Left cardiac atrium (tissue), 4 donors: ENCODE measurements at regions not wholly inside any gene's neighbourhood (a gene's known extent, or its start where the extent isn't known, plus 50 kb on each side); places are given as distances from the start of the nearest gene placed in this dataset.
"Not testable (repeated sequence)": the region's sequence is repeated elsewhere in the genome, so short reads cannot be mapped to it uniquely, and the experiment has no call there.

ENCODE experiments used
- ATAC-seq, 2 donors: fragments of 200-7000 bp; cut with Tn5 transposase; one replicate each; pipeline ENCODE4 v1.9.1; 2020; ENCODE audit warnings: mild to moderate bottlenecking in 2 of 2, moderate library complexity in 2 of 2
- DNase-seq: peaks from one replicate; pipeline ENCODE4 v3.0.0-alpha.2; 2020
- intact Hi-C, 2 donors: fragments of 100-400 bp; cut with DNase I; formaldehyde crosslinking; loops; one replicate each; pipeline versions ENCODE4 v1.14.1 to v1.15.1; 2022 to 2023
- donor health status: DM: no; HTN: yes; CAD: no.
- donor health status: DM: no; HTN: yes; CAD: no; lungs with severe emphysema.
- donor health status: DM: yes; HTN: yes; CAD: no.
- donor health status: Dilated cardiomyopathy.

DNA sequence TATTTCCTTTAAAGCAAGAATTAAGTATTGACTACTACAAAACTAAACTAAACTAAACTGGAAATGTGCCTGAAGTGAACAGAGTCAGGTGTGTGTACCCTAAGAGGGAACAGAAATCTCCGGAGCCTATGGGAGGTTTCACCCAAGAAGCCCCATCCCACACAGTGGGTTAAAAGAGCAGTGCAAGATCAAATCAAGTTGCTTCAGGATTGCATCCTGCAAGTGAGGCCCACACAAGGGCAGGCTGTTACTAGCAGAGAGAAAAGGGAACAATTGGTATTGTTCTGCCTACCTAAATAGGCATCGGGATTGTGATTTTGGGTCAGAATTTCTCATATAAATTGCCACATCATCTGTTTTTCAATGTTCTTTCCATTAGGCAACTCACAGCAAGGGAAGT is 113.3 kb upstream of the CDC14C start:
- intact Hi-C loops = no loop called here
- ATAC-seq (no peak), DNase-seq (no peak)

GRCh38 chr7:48813472-48813871 is 110.9 kb upstream of the CDC14C start:
- intact Hi-C loops = no loop called here
- DNase-seq = no peak
- ATAC-seq = no peak

- intact Hi-C loops = no loop called here
- no peak for DNase-seq
- ATAC-seq = no peak
These were observed 102.2 kb upstream of the CDC14C start for GRCh38 chr7:48822138-48822537.

DNA sequence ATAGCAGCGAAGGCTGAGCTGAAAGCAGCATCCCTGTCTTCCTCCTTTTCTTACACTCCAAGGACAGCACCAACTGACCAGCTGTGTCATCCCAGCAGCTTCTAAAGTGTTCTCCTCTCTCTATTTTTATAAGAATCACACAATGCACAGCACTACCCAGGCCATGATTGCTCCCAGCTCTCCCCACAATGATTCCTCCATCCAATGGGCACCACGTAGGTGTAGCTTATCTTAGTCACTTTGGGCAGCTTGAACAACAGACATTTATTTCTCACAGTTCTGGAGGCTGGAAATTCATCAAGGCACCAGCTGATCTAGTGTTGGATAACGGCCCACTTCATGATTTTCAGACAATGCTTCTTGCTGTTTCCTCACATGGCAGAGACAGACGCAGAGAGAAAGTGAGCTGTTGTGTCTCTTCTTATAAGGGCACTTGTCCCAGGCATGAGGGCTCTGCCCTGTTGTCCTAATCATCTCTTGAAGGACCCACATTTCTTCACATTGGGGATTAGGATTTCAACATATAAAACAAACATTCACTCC is 92.0 kb upstream of the CDC14C start:
- intact Hi-C loops = no loop called here
- DNase-seq (no peak), ATAC-seq (no peak)

GRCh38 chr7:48837266-48837665 is 87.1 kb upstream of the CDC14C start:
- ATAC-seq (no peak), DNase-seq (no peak)
- intact Hi-C loops = no loop called here

DNA sequence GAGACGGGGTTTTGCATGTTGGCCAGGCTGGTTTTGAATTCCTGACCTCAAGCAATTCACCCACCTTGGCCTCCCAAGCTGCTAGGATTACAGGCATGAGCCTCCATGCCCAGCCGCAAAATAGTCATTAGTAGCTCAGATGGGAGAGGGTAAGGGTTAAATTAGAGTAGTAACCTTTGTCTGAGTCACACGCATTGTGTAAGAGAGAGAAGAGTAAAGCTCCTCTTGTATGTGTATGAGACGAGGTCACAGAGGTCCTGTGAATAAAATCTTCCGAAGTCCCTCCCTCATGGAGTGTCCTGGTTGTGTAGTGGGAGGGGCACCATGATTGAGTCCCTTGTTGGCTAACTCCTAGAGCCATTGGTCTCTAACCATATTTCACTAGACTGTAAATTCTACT is 85.2 kb upstream of the CDC14C start:
- ATAC-seq (no peak), DNase-seq (no peak)
- intact Hi-C loops = no loop called here

- intact Hi-C loops = no loop called here
- no peak for ATAC-seq
- DNase-seq = no peak
These were observed 82.6 kb upstream of the CDC14C start for GRCh38 chr7:48841739-48842138.

- intact Hi-C loops = no loop called here
- DNase-seq (no peak), ATAC-seq (peak in 1 of 2 donors; percentile 40)
These were observed 76.4 kb upstream of the CDC14C start for GRCh38 chr7:48847917-48848316.

DNA sequence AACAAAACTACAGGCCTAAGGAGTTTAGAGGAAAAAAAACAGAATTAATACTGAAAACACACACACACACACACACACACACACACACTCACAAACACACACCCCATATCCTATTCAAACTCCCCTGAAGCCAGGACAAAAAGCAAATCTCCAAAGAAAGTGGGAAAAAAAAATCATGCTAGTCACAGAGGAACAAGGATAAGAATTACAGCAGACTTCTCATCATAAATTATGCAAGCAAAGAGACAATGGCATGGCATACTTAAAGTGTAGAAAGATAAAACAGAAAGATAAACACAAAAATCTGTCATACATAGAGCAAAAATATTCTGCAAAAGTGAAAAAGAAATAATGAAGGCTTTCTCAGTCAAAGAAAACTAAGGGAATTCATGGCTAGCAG is 63.9 kb upstream of the CDC14C start:
- intact Hi-C loops, DNase-seq, ATAC-seq: not testable (repeated sequence)

GRCh38 chr7:48868916-48869315 is 55.4 kb upstream of the CDC14C start:
- intact Hi-C loops = no loop called here
- no peak for DNase-seq
- ATAC-seq = no peak

- DNase-seq (no peak), ATAC-seq (no peak)
- intact Hi-C loops = loop anchor here (5.0 to 10.0 kb wide), 3 partner anchors 448 to 570 kb away; no protein-coding TSS in a partner anchor
These were observed 51.8 kb upstream of the CDC14C start for GRCh38 chr7:48872548-48872947.
